Esophagus muscularis mucosa (tissue), 4 donors: ENCODE measurements at regions not wholly inside any gene's neighbourhood (a gene's known extent, or its start where the extent isn't known, plus 50 kb on each side); places are given as distances from the start of the nearest gene placed in this dataset.

Experiments
- CTCF ChIP-seq, 3 experiments: fragments of 200-600 bp in 2 of 3; fragments of 450-650 bp in 1 of 3; sonication (generic) in 2 of 3; IDR thresholded peaks; one replicate each; pipeline ENCODE4 v1.5.1; 2017 to 2019; ENCODE audit warnings: antibody characterized with exemption in 3 of 3, mild to moderate bottlenecking in 2 of 3, moderate library complexity in 1 of 3
- EP300 ChIP-seq: sonication (generic); formaldehyde crosslinking; IDR thresholded peaks from one replicate; pipeline ENCODE4 v1.6.1; 2017; ENCODE audit warnings: antibody characterized with exemption
- POLR2A ChIP-seq: fragments of 450-650 bp; IDR thresholded peaks from one replicate; pipeline ENCODE4 v1.6.1; 2017; ENCODE audit warnings: antibody characterized with exemption, moderate library complexity, mild to moderate bottlenecking, low read depth

- no peak for TF ChIP-seq CTCF (IDR thresholded peaks at IDR 0.05)
- TF ChIP-seq EP300: no peak
- TF ChIP-seq POLR2A: no peak
These were observed 303.9 kb downstream of the CPS1 start for GRCh38 chr2:210860276-210860675.
